ENCODE measurements at regions not wholly inside any gene's neighbourhood (a gene's known extent, or its start where the extent isn't known, plus 50 kb on each side); places are given as distances from the start of the nearest gene placed in this dataset.

- H3K27ac Mint-ChIP-seq, result no peak overlapping the region
- no peak overlapping the region for H3K4me3 Mint-ChIP-seq
- H3K9me3 Mint-ChIP-seq, result no peaks in the 10 kb centered on the region
- TF ChIP-seq CTCF (IDR thresholded peaks at IDR 0.05), result no peak
- peaks cover 18% of the 10 kb centered on the region for H3K4me1 Mint-ChIP-seq (ENCODE audit: low read depth)
- no peak for DNase-seq
- H3K36me3 Mint-ChIP-seq (ENCODE audit: low read depth), result no peaks in the 10 kb centered on the region
- peaks cover 14% of the 10 kb centered on the region for H3K27me3 Mint-ChIP-seq (ENCODE audit: insufficient read depth)
Observed at GRCh38 chr1:112267929-112268328, 128.1 kb upstream of the CTTNBP2NL start.

GRCh38 chr1:112268408-112268807 lies 127.6 kb upstream of the CTTNBP2NL start:
- no peak for DNase-seq
- TF ChIP-seq CTCF (IDR thresholded peaks at IDR 0.05), result no peak
- no peaks in the 10 kb centered on the region for H3K36me3 Mint-ChIP-seq (ENCODE audit: low read depth)
- H3K4me1 Mint-ChIP-seq (ENCODE audit: low read depth), result peaks cover 14% of the 10 kb centered on the region
- no peak overlapping the region for H3K4me3 Mint-ChIP-seq
- peaks cover 14% of the 10 kb centered on the region for H3K27me3 Mint-ChIP-seq (ENCODE audit: insufficient read depth)
- H3K9me3 Mint-ChIP-seq, result no peaks in the 10 kb centered on the region
- H3K27ac Mint-ChIP-seq, result no peak overlapping the region

GRCh38 chr1:112271270-112271669 lies 124.7 kb upstream of the CTTNBP2NL start:
- no peak for DNase-seq
- Mint-ChIP-seq H3K27me3 (ENCODE audit: insufficient read depth) (peaks cover 11% of the 10 kb centered on the region), H3K27ac (no peak overlapping the region)

GRCh38 chr1:112272101-112272772 lies 123.8 kb upstream of the CTTNBP2NL start:
- no peak for DNase-seq
- Mint-ChIP-seq H3K27me3 (ENCODE audit: insufficient read depth) (peaks cover 7% of the 10 kb centered on the region), H3K27ac (no peak overlapping the region), H3K4me1 (ENCODE audit: low read depth) (no peaks in the 10 kb centered on the region), H3K36me3 (ENCODE audit: low read depth) (peaks cover 5% of the 10 kb centered on the region; the same call in 1 of the 2 replicates), H3K9me3 (peaks cover 14% of the 10 kb centered on the region), H3K4me3 (no peak overlapping the region)
- no peak for TF ChIP-seq CTCF (IDR thresholded peaks at IDR 0.05)

More at GRCh38 chr1:112271270-112271669, 124.7 kb upstream of the CTTNBP2NL start:
- Mint-ChIP-seq H3K36me3 (ENCODE audit: low read depth) (peaks cover 5% of the 10 kb centered on the region; the same call in 1 of the 2 replicates), H3K9me3 (peaks cover 14% of the 10 kb centered on the region), H3K4me1 (ENCODE audit: low read depth) (no peaks in the 10 kb centered on the region), H3K4me3 (no peak overlapping the region)
- no peak for TF ChIP-seq CTCF (IDR thresholded peaks at IDR 0.05)

GRCh38 chr1:112284796-112285195 lies 111.2 kb upstream of the CTTNBP2NL start:
- no peaks in the 10 kb centered on the region for H3K9me3 Mint-ChIP-seq
- no peak for DNase-seq
- no peak overlapping the region for H3K4me3 Mint-ChIP-seq
- H3K36me3 Mint-ChIP-seq (ENCODE audit: low read depth), result no peaks in the 10 kb centered on the region
- TF ChIP-seq CTCF (IDR thresholded peaks at IDR 0.05), result no peak
- no peak overlapping the region for H3K27ac Mint-ChIP-seq
- peaks cover 16% of the 10 kb centered on the region for H3K27me3 Mint-ChIP-seq (ENCODE audit: insufficient read depth)
- no peaks in the 10 kb centered on the region for H3K4me1 Mint-ChIP-seq (ENCODE audit: low read depth)

Measured in HFFc6 (cell line).